Peyer's patch (tissue), 4 donors: ENCODE measurements at regions not wholly inside any gene's neighbourhood (a gene's known extent, or its start where the extent isn't known, plus 50 kb on each side); places are given as distances from the start of the nearest gene placed in this dataset.

ENCODE experiments used
- CTCF ChIP-seq, 6 experiments: fragments of 450-650 bp in 4 of 6; fragments of 200-600 bp in 2 of 6; sonication (generic) in 1 of 6; IDR thresholded peaks; one replicate each; pipeline ENCODE4 v1.5.1; 2017 to 2019; ENCODE audit warnings: antibody characterized with exemption in 6 of 6, mild to moderate bottlenecking in 3 of 6, moderate library complexity in 1 of 6
- POLR2A ChIP-seq, 2 donors: fragments of 450-650 bp; IDR thresholded peaks; one replicate each; pipeline ENCODE4 v1.5.1; 2017; ENCODE audit warnings: antibody characterized with exemption in 2 of 2, mild to moderate bottlenecking in 2 of 2, moderate library complexity in 2 of 2

GRCh38 chr21:33976082-33977016, 60.7 kb upstream of the ATP5PO start:
- TF ChIP-seq CTCF (IDR thresholded peaks at IDR 0.05) (no peak), POLR2A (IDR thresholded peaks at IDR 0.05) (no peak)
